ENCODE measurements at regions not wholly inside any gene's neighbourhood (a gene's known extent, or its start where the extent isn't known, plus 50 kb on each side); places are given as distances from the start of the nearest gene placed in this dataset.
A peak's percentile ranks its signal among the peaks of the same experiment; 100 is the strongest.

- no peaks in the 10 kb centered on the region for H3K36me3 ChIP-seq
- H3K9me3 ChIP-seq: no peaks in the 10 kb centered on the region
- no peak for TF ChIP-seq CTCF (IDR thresholded peaks at IDR 0.05; ENCODE audit: low read depth, low read length)
- DNase-seq: no peak
- no peak overlapping the region for H3K4me3 ChIP-seq (ENCODE audit: low read depth, low read length)
- H3K4me1 ChIP-seq: peaks cover 34% of the 10 kb centered on the region
- no peaks in the 10 kb centered on the region for H3K27me3 ChIP-seq
Measured at GRCh38 chr15:69536726-69537512, 84.3 kb downstream of the RPLP1 start.

- TF ChIP-seq CTCF (IDR thresholded peaks at IDR 0.05; ENCODE audit: low read depth, low read length): no peak
- Histone ChIP-seq H3K4me1 (peaks cover 34% of the 10 kb centered on the region), H3K9me3 (no peaks in the 10 kb centered on the region), H3K4me3 (ENCODE audit: low read depth, low read length) (no peak overlapping the region), H3K36me3 (no peaks in the 10 kb centered on the region), H3K27me3 (no peaks in the 10 kb centered on the region)
- peak; percentile 60 for DNase-seq
Measured at GRCh38 chr15:69537901-69538300, 85.3 kb downstream of the RPLP1 start.

- peak; percentile 44 for DNase-seq
- Histone ChIP-seq H3K4me1 (peaks cover 34% of the 10 kb centered on the region), H3K27me3 (no peaks in the 10 kb centered on the region), H3K36me3 (no peaks in the 10 kb centered on the region), H3K9me3 (no peaks in the 10 kb centered on the region), H3K4me3 (ENCODE audit: low read depth, low read length) (no peak overlapping the region)
- TF ChIP-seq CTCF (IDR thresholded peaks at IDR 0.05; ENCODE audit: low read depth, low read length): no peak
Measured at GRCh38 chr15:69538379-69538778, 85.8 kb downstream of the RPLP1 start.

GRCh38 chr15:69539345-69539744 lies 86.7 kb downstream of the RPLP1 start:
- no peak for TF ChIP-seq CTCF (IDR thresholded peaks at IDR 0.05; ENCODE audit: low read depth, low read length)
- no peaks in the 10 kb centered on the region for H3K9me3 ChIP-seq
- H3K4me1 ChIP-seq: peaks cover 34% of the 10 kb centered on the region
- no peak overlapping the region for H3K4me3 ChIP-seq (ENCODE audit: low read depth, low read length)
- no peaks in the 10 kb centered on the region for H3K27me3 ChIP-seq
- no peaks in the 10 kb centered on the region for H3K36me3 ChIP-seq
- DNase-seq: no peak

- Histone ChIP-seq H3K9me3 (no peaks in the 10 kb centered on the region), H3K4me1 (peaks cover 34% of the 10 kb centered on the region), H3K27me3 (no peaks in the 10 kb centered on the region), H3K4me3 (ENCODE audit: low read depth, low read length) (no peak overlapping the region), H3K36me3 (no peaks in the 10 kb centered on the region)
- TF ChIP-seq CTCF (IDR thresholded peaks at IDR 0.05; ENCODE audit: low read depth, low read length): no peak
- peak; percentile 93 for DNase-seq
Measured at GRCh38 chr15:69540622-69541021, 88.0 kb downstream of the RPLP1 start.

GRCh38 chr15:69542028-69542427 lies 89.4 kb downstream of the RPLP1 start:
- Histone ChIP-seq H3K9me3 (no peaks in the 10 kb centered on the region), H3K4me1 (peaks cover 34% of the 10 kb centered on the region), H3K4me3 (ENCODE audit: low read depth, low read length) (no peak overlapping the region), H3K27me3 (no peaks in the 10 kb centered on the region), H3K36me3 (no peaks in the 10 kb centered on the region)
- no peak for TF ChIP-seq CTCF (IDR thresholded peaks at IDR 0.05; ENCODE audit: low read depth, low read length)
- DNase-seq: peak; percentile 1

Measured in BE2C (cell line).